Muscle of leg (tissue), 3 donors: ENCODE measurements at regions not wholly inside any gene's neighbourhood (a gene's known extent, or its start where the extent isn't known, plus 50 kb on each side); places are given as distances from the start of the nearest gene placed in this dataset.

Experiments
- DNase-seq: peaks from one replicate; pipeline ENCODE4 v3.0.0; 2013
- H3K27ac ChIP-seq: one replicate; pipeline ENCODE4 v1.5.1; 2013; ENCODE audit warnings: mild to moderate bottlenecking, low read length, control low read depth
- H3K27me3 ChIP-seq: one replicate; pipeline ENCODE4 v1.6.1; 2013; ENCODE audit warnings: low read length; ENCODE audit not compliant: control insufficient read depth, insufficient read depth
- H3K36me3 ChIP-seq: one replicate; pipeline ENCODE4 v1.6.1; 2013; ENCODE audit warnings: low read length; ENCODE audit not compliant: control insufficient read depth, insufficient read depth
- H3K4me1 ChIP-seq: one replicate; pipeline ENCODE4 v1.6.1; 2013; ENCODE audit warnings: low read length; ENCODE audit not compliant: control insufficient read depth, insufficient read depth
- H3K4me3 ChIP-seq: one replicate; pipeline ENCODE4 v1.5.1; 2013; ENCODE audit warnings: low read length, control low read depth
- H3K9me3 ChIP-seq: replicated peaks from 2 replicates; pipeline ENCODE4 v1.6.1; 2013; ENCODE audit warnings: low read depth, low read length; ENCODE audit not compliant: control insufficient read depth
- WGBS: methylation state at CpG from one replicate; pipeline ENCODE4 v1.1.5; 2013; ENCODE audit warnings: missing lambda C conversion rate; ENCODE audit not compliant: insufficient coverage; 5-methylcytosine and 5-hydroxymethylcytosine counted together

GRCh38 chr10:85175635-85176034 is 847.2 kb downstream of the CCSER2 start:
- no peak for DNase-seq
- H3K4me3 ChIP-seq, result no peak overlapping the region
- whole genome bisulfite sequencing, result no CpG with 5 or more reads among the region's 1 CpG
- no peaks in the 10 kb centered on the region for H3K36me3 ChIP-seq
- H3K27me3 ChIP-seq, result no peaks in the 10 kb centered on the region
- peaks cover 4% of the 10 kb centered on the region for H3K4me1 ChIP-seq
- no peaks in the 10 kb centered on the region for H3K9me3 ChIP-seq
- H3K27ac ChIP-seq, result no peak overlapping the region

- H3K4me3 ChIP-seq, result no peak overlapping the region
- peak; percentile 27 for DNase-seq
- no CpG with 5 or more reads among the region's 2 CpGs for WGBS
- H3K27me3 ChIP-seq, result no peaks in the 10 kb centered on the region
- H3K4me1 ChIP-seq, result peaks cover 4% of the 10 kb centered on the region
- no peaks in the 10 kb centered on the region for H3K36me3 ChIP-seq
- no peaks in the 10 kb centered on the region for H3K9me3 ChIP-seq
- no peak overlapping the region for H3K27ac ChIP-seq
Measured at GRCh38 chr10:85177767-85178166, 849.4 kb downstream of the CCSER2 start.

- H3K4me3 ChIP-seq, result no peak overlapping the region
- no peak overlapping the region for H3K27ac ChIP-seq
- no CpG with 5 or more reads among the region's 2 CpGs for WGBS
- no peaks in the 10 kb centered on the region for H3K9me3 ChIP-seq
- H3K4me1 ChIP-seq, result no peaks in the 10 kb centered on the region
- no peaks in the 10 kb centered on the region for H3K36me3 ChIP-seq
- DNase-seq, result no peak
- no peaks in the 10 kb centered on the region for H3K27me3 ChIP-seq
Measured at GRCh38 chr10:85187047-85187446, 858.7 kb downstream of the CCSER2 start.

GRCh38 chr10:85188770-85189484 is 860.5 kb downstream of the CCSER2 start:
- no peaks in the 10 kb centered on the region for H3K4me1 ChIP-seq
- H3K4me3 ChIP-seq, result no peak overlapping the region
- no peaks in the 10 kb centered on the region for H3K36me3 ChIP-seq
- no peaks in the 10 kb centered on the region for H3K9me3 ChIP-seq
- no peaks in the 10 kb centered on the region for H3K27me3 ChIP-seq
- no CpG with 5 or more reads among the region's 3 CpGs for WGBS
- no peak for DNase-seq
- no peak overlapping the region for H3K27ac ChIP-seq

- no peak for DNase-seq
- Histone ChIP-seq H3K27me3 (no peaks in the 10 kb centered on the region), H3K9me3 (no peaks in the 10 kb centered on the region), H3K4me3 (no peak overlapping the region), H3K36me3 (no peaks in the 10 kb centered on the region), H3K4me1 (no peaks in the 10 kb centered on the region), H3K27ac (no peak overlapping the region)
- 0% methylated on average over 1 of the region's 3 CpGs for WGBS
Measured at GRCh38 chr10:85193796-85194195, 865.4 kb downstream of the CCSER2 start.

GRCh38 chr10:85194706-85195105 is 866.3 kb downstream of the CCSER2 start:
- no peak for DNase-seq
- H3K27me3 ChIP-seq, result no peaks in the 10 kb centered on the region
- H3K4me3 ChIP-seq, result no peak overlapping the region
- H3K9me3 ChIP-seq, result no peaks in the 10 kb centered on the region
- H3K36me3 ChIP-seq, result no peaks in the 10 kb centered on the region
- no peaks in the 10 kb centered on the region for H3K4me1 ChIP-seq
- no CpG with 5 or more reads among the region's 1 CpG for WGBS
- no peak overlapping the region for H3K27ac ChIP-seq

GRCh38 chr10:85195596-85195995 is 867.2 kb downstream of the CCSER2 start:
- DNase-seq, result no peak
- no peak overlapping the region for H3K27ac ChIP-seq
- no peak overlapping the region for H3K4me3 ChIP-seq
- no peaks in the 10 kb centered on the region for H3K9me3 ChIP-seq
- H3K4me1 ChIP-seq, result no peaks in the 10 kb centered on the region
- H3K27me3 ChIP-seq, result no peaks in the 10 kb centered on the region
- WGBS, result 100% methylated on average over 1 of the region's 2 CpGs
- no peaks in the 10 kb centered on the region for H3K36me3 ChIP-seq

GRCh38 chr10:85204814-85205213 is 876.4 kb downstream of the CCSER2 start:
- DNase-seq, result no peak
- Histone ChIP-seq H3K27ac (no peak overlapping the region), H3K9me3 (no peaks in the 10 kb centered on the region), H3K4me1 (no peaks in the 10 kb centered on the region), H3K27me3 (peaks cover 2% of the 10 kb centered on the region), H3K36me3 (no peaks in the 10 kb centered on the region), H3K4me3 (no peak overlapping the region)
- WGBS, result 100% methylated on average over 1 of the region's 5 CpGs

- Histone ChIP-seq H3K9me3 (peaks cover 5% of the 10 kb centered on the region), H3K36me3 (no peaks in the 10 kb centered on the region), H3K27me3 (no peaks in the 10 kb centered on the region), H3K4me1 (no peaks in the 10 kb centered on the region), H3K27ac (no peak overlapping the region), H3K4me3 (no peak overlapping the region)
- WGBS, result 50% methylated on average over 1 of the region's 1 CpG
- no peak for DNase-seq
Measured at GRCh38 chr10:85212526-85212925, 884.1 kb downstream of the CCSER2 start.

- no peaks in the 10 kb centered on the region for H3K27me3 ChIP-seq
- no peaks in the 10 kb centered on the region for H3K36me3 ChIP-seq
- peaks cover 5% of the 10 kb centered on the region for H3K9me3 ChIP-seq
- H3K4me3 ChIP-seq, result no peak overlapping the region
- no peak overlapping the region for H3K27ac ChIP-seq
- no CpG with 5 or more reads among the region's 1 CpG for WGBS
- H3K4me1 ChIP-seq, result no peaks in the 10 kb centered on the region
- DNase-seq, result no peak
Measured at GRCh38 chr10:85213493-85213892, 885.1 kb downstream of the CCSER2 start.

GRCh38 chr10:85222300-85222699 is 893.9 kb downstream of the CCSER2 start:
- Histone ChIP-seq H3K4me3 (no peak overlapping the region), H3K36me3 (no peaks in the 10 kb centered on the region), H3K27ac (no peak overlapping the region), H3K9me3 (no peaks in the 10 kb centered on the region), H3K27me3 (no peaks in the 10 kb centered on the region), H3K4me1 (no peaks in the 10 kb centered on the region)
- peak; percentile 26 for DNase-seq
- WGBS, result no CpG with 5 or more reads among the region's 2 CpGs
